GM12865 (cell line): ENCODE measurements at regions not wholly inside any gene's neighbourhood (a gene's known extent, or its start where the extent isn't known, plus 50 kb on each side); places are given as distances from the start of the nearest gene placed in this dataset.

Source experiments
- DNase-seq: peaks from one replicate; pipeline ENCODE4 v3.0.0; 2010; ENCODE audit warnings: low read depth
- H3K4me3 ChIP-seq: 2 replicates; pipeline ENCODE4 v1.5.1; 2011; ENCODE audit warnings: mild to moderate bottlenecking, low read depth, low read length, control low read depth
- TF ChIP-seq, protein P1 (sequence below): IDR thresholded peaks from 2 replicates; pipeline ENCODE4 v1.5.1; 2011; ENCODE audit warnings: low read length, control low read depth, low read depth, inconsistent platforms; ENCODE audit not compliant: insufficient read depth; ENCODE audit errors: missing control alignments

DNA sequence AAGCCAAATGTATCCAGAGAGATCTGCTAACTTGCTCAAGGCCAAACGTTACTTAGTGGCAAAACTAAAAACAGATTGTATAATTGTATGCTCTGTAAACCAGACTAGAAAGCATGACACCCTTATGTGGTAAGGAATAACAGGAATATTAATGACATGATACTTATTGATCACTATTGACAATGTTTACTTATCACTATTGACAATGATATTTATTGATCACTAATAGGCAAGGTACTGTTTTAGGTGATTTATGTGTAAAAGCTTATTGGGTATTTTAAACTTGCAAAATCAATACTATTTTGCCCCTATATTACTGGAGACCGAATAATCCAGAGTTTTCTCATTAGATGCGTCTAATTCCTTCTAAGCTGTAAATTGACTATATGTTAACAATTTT, 985.1 kb downstream of the CDH11 start:
- TF ChIP-seq, protein P1, sequence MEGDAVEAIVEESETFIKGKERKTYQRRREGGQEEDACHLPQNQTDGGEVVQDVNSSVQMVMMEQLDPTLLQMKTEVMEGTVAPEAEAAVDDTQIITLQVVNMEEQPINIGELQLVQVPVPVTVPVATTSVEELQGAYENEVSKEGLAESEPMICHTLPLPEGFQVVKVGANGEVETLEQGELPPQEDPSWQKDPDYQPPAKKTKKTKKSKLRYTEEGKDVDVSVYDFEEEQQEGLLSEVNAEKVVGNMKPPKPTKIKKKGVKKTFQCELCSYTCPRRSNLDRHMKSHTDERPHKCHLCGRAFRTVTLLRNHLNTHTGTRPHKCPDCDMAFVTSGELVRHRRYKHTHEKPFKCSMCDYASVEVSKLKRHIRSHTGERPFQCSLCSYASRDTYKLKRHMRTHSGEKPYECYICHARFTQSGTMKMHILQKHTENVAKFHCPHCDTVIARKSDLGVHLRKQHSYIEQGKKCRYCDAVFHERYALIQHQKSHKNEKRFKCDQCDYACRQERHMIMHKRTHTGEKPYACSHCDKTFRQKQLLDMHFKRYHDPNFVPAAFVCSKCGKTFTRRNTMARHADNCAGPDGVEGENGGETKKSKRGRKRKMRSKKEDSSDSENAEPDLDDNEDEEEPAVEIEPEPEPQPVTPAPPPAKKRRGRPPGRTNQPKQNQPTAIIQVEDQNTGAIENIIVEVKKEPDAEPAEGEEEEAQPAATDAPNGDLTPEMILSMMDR, result no peak
- DNase-seq, result no peak
- H3K4me3 ChIP-seq, result no peak overlapping the region

DNA sequence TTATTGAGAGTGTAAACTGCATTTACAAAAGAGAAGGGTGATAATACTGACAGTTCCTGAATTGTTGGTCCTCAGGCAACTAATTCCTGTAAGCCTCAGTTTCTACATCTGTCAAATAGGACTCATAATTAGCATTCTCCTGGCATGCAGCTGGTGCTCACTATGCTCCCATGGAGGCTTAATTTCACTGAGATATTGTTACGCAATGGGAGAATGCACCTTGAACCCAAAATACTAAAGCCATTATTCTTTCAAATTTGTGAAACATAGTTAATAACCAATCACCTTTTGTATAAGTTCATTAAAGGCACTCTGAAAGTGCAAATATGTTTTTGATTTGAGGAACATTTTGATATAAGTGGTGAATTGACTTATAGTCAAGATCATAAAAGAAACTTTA, 985.5 kb downstream of the CDH11 start:
- TF ChIP-seq, protein P1, result no peak
- no peak overlapping the region for H3K4me3 ChIP-seq
- DNase-seq, result no peak

DNA sequence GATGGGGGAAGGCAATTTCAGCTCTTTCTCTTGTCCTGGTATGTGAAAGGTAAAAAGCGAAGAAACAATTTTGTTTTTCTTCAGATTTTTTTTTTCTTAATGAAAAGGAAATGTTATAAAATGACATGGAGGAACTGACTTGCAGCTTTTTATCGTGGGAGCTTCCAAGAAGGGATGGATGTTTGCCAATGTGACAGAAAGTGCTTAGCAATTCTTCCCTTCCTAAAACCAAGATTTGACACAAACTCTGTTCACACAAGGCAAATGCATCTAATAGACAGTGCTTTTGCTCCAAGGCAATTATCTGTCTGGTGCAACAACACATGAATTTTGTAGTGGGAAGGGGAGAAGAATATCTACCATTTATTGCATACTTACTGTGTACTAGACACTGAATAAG, 988.5 kb downstream of the CDH11 start:
- TF ChIP-seq, protein P1, result no peak
- no peak for DNase-seq
- H3K4me3 ChIP-seq, result no peak overlapping the region

DNA sequence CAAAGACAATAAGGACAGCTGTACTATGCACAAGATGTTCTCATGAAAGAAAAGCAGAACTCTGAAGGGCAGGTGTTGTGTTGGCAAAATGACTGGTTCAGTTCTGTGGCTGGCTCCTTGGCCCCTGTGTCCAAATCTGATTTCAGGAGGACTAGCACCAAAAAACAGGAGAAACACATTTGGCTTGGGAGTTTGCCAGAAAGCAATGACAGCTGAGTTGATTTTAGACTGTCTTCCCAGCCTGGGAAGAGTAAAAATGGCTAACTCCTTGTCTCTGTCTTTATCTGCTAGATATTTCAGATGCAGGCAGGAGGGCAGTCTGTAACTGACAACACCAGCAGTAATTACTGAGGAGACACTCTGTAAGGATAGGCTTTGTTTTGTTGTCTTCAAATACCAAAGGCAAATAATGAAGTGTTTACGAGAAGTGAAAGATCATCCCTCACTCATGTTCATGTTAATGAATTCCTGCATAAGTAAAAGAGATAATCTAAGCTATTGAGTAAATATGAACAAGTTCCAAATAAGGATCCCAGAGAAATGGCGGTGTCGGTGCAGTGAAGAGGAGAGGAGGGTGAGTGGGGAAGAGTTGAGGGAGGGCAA, 989.0 kb downstream of the CDH11 start:
- H3K4me3 ChIP-seq, result no peak overlapping the region
- TF ChIP-seq, protein P1, result no peak
- no peak for DNase-seq

DNA sequence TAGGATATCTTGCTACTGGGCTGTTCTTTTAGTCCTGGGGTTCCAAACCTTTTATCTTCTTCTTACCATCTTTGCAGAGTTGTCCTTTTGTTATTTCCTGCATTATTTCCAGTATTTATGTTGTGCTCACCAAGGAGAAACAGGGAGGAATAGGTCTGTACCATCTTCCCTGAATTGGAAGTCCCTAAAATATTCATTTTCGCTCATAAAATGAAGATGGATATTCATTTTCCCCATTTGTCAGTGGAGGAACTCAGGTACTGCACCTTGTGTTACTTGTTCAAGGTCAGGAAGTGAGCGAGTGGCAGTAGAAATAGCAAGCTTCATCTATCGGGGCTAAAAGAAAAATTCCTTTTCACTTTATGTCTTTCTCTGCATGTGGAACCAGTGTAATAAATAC, 989.7 kb downstream of the CDH11 start:
- TF ChIP-seq, protein P1, result no peak
- DNase-seq, result no peak
- no peak overlapping the region for H3K4me3 ChIP-seq

DNA sequence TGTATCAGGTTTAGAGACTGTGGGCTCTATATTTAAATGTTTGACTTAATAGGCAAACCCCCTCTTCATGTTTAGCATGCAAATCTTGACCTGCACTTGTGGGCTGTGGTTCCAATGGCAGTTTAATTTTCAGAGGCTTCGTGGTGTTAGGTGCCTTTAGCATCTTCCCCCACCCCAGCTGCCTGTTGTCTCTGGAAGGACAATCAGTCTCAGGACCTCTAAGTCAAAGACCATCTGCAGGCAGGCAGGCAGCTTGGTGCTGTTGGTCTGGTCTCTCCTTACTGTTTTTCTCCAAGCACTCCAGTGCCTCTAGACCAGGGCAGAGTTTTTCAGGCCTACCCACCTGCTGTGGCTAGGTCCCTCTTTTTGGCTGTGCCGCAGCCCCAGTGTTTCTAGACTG, 990.4 kb downstream of the CDH11 start:
- TF ChIP-seq, protein P1, result no peak
- no peak for DNase-seq
- H3K4me3 ChIP-seq, result no peak overlapping the region

DNA sequence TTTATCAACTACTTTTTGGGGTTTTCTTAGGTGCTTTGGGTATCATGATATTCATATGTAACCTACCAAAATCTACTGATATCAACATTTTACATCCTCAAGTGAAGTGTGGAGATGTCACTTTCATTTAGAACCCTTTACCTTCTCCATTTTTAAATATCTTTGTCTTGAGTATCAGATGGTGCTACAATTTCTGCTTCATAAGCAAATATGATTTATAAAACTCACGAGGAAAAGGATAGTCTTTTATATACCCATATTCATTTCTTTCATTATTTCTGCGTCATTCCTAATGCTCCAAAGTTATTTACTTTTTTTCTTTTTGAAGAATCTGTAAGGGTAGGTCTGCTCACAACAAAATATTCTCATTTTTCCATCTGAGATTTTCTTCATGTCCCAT, 991.7 kb downstream of the CDH11 start:
- TF ChIP-seq, protein P1, result no peak
- DNase-seq, result no peak
- no peak overlapping the region for H3K4me3 ChIP-seq
